Right lobe of liver (tissue), 6 donors: ENCODE measurements at regions not wholly inside any gene's neighbourhood (a gene's known extent, or its start where the extent isn't known, plus 50 kb on each side); places are given as distances from the start of the nearest gene placed in this dataset.

Source experiments
- ATAC-seq, 4 donors: fragments of 200-7000 bp; cut with Tn5 transposase; one replicate each; pipeline ENCODE4 v1.9.1; 2020; ENCODE audit warnings: mild to moderate bottlenecking in 4 of 4, moderate library complexity in 4 of 4
- DNase-seq, 3 donors: peaks; one replicate each; pipeline ENCODE4 v3.0.0-alpha.2; 2020
- H3K27ac ChIP-seq, 3 donors: fragments of 200-600 bp; one replicate each; pipeline ENCODE4 v1.8.0; 2022
- H3K27me3 ChIP-seq, 2 donors: fragments of 200-600 bp; one replicate each; pipeline ENCODE4 v1.8.0; 2022
- H3K36me3 ChIP-seq, 4 donors: fragments of 200-600 bp; sonication (generic) in 1 of 4; one replicate each; pipeline versions ENCODE4 v1.5.1 to v1.8.0; 2017 to 2022; ENCODE audit warnings: control low read depth in 1 of 4
- H3K4me1 ChIP-seq, 4 donors: fragments of 200-600 bp; sonication (generic) in 1 of 4; one replicate each; pipeline versions ENCODE4 v1.5.1 to v1.8.0; 2017 to 2022; ENCODE audit warnings: control low read depth in 1 of 4
- H3K4me3 ChIP-seq, 3 donors: fragments of 200-600 bp; one replicate each; pipeline ENCODE4 v1.8.0; 2022
- H3K9me3 ChIP-seq, 4 donors: fragments of 200-600 bp; sonication (generic) in 1 of 4; one replicate each; pipeline versions ENCODE4 v1.5.1 to v1.8.0; 2017 to 2022; ENCODE audit warnings: control low read depth in 1 of 4
- CTCF ChIP-seq, 4 donors: fragments of 200-600 bp in 3 of 4; fragments of 450-650 bp in 1 of 4; IDR thresholded peaks; one replicate each; pipeline versions ENCODE4 v1.5.1 to v1.8.0; 2016 to 2022; ENCODE audit warnings: antibody characterized with exemption in 4 of 4, mild to moderate bottlenecking in 2 of 4
- POLR2A ChIP-seq: fragments of 450-650 bp; IDR thresholded peaks from one replicate; pipeline ENCODE4 v1.6.1; 2017; ENCODE audit warnings: antibody characterized with exemption, mild to moderate bottlenecking
- whole genome bisulfite sequencing: methylation state at CpG from one replicate; pipeline ENCODE4 v1.1.6; 2018; ENCODE audit warnings: low coverage, low lambda C conversion rate; ENCODE audit not compliant: insufficient coverage; ENCODE audit errors: missing lambda C conversion rate; 5-methylcytosine and 5-hydroxymethylcytosine counted together
- intact Hi-C, 2 donors: fragments of 100-400 bp; cut with DNase I; formaldehyde crosslinking; loops; one replicate each; pipeline versions ENCODE4 v1.11.2 to v1.14.1; 2022
- donor health status: DM: no; HTN: yes; CAD: no.
- donor health status: DM: no; HTN: no; CAD: no.
- donor health status: DM: no; HTN: no; CAD: no.
- donor health status: DM: no; HTN: yes; CAD: no.
- donor health status: DM: no; HTN: yes; CAD: no.

DNA sequence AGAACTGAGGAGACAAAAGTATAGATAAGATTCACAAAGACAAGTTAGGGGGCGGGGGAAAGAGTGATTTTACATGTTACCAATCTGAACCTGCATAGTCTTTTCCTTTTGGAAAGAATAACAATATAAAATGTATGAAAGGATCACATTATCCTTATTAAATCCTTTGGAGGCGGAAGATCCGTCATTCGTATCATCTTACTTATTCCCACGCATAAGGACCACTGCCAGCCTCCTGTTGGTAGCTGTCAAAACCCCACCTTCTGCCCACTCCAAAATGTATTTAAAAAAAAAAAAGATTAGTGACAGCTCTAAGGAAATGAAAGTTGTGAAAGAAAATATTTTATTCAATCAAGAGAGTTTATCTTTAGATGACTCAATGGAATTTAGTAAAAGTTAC is 821.0 kb upstream of the CELF2 start:
- no peak overlapping the region for H3K27ac ChIP-seq
- H3K27me3 ChIP-seq: no peaks in the 10 kb centered on the region
- intact Hi-C loops: no loop called here
- DNase-seq (no peak), ATAC-seq (no peak)
- WGBS: 54% methylated on average over 5 of the region's 5 CpGs
- H3K36me3 ChIP-seq: no peaks in the 10 kb centered on the region
- no peak overlapping the region for H3K4me3 ChIP-seq
- H3K4me1 ChIP-seq: no peaks in the 10 kb centered on the region
- no peaks in the 10 kb centered on the region for H3K9me3 ChIP-seq
- TF ChIP-seq CTCF (IDR thresholded peaks at IDR 0.05) (no peak), POLR2A (no peak)

DNA sequence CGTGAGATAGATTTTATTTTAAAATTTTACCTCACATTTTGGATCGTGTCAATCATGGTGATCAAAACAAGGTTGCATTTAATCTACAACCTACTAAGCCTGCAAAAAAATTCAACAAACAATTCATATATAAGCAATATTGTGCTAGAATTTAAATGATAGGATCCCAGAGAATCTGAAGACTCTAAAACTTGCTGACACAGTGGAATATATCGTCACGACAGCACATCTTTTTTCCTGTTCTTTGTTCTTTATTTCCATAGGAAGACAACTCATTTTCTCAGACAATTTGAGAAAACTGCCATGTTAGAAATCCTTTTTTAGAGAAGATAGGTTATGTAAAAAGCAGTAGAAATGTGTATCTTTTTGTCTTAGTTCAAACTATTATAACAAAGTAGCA is 820.2 kb upstream of the CELF2 start:
- ATAC-seq (no peak), DNase-seq (no peak)
- H3K36me3 ChIP-seq: no peaks in the 10 kb centered on the region
- TF ChIP-seq CTCF (IDR thresholded peaks at IDR 0.05) (no peak), POLR2A (no peak)
- WGBS: 61% methylated on average over 4 of the region's 4 CpGs
- H3K27me3 ChIP-seq: no peaks in the 10 kb centered on the region
- H3K4me3 ChIP-seq: no peak overlapping the region
- no peaks in the 10 kb centered on the region for H3K9me3 ChIP-seq
- intact Hi-C loops: no loop called here
- no peaks in the 10 kb centered on the region for H3K4me1 ChIP-seq
- no peak overlapping the region for H3K27ac ChIP-seq

DNA sequence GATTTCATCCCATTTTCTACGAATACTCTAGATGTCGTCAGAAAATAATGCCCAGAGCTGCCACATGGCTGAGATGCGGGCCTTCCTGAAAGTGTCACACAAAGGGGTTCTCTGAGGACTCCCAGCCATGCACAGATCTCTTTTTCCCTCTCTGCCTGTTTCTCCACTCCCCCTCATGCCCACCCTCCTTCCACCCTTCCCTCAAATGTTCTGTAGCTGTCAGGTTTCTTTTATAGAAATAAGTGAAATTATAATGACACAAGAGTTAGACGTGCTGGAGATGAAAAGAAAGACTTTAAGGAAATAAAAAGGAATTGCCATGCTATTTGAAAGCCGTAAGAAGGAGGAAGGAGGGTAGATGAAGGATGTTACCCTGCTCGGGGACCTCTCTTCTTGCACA is 819.3 kb upstream of the CELF2 start:
- ATAC-seq: no peak
- DNase-seq: no peak
- H3K27ac ChIP-seq: no peak overlapping the region
- WGBS: 52% methylated on average over 6 of the region's 6 CpGs
- H3K4me3 ChIP-seq: no peak overlapping the region
- H3K36me3 ChIP-seq: no peaks in the 10 kb centered on the region
- intact Hi-C loops: no loop called here
- TF ChIP-seq POLR2A (no peak), CTCF (IDR thresholded peaks at IDR 0.05) (no peak)
- H3K27me3 ChIP-seq: no peaks in the 10 kb centered on the region
- no peaks in the 10 kb centered on the region for H3K4me1 ChIP-seq
- H3K9me3 ChIP-seq: no peaks in the 10 kb centered on the region

DNA sequence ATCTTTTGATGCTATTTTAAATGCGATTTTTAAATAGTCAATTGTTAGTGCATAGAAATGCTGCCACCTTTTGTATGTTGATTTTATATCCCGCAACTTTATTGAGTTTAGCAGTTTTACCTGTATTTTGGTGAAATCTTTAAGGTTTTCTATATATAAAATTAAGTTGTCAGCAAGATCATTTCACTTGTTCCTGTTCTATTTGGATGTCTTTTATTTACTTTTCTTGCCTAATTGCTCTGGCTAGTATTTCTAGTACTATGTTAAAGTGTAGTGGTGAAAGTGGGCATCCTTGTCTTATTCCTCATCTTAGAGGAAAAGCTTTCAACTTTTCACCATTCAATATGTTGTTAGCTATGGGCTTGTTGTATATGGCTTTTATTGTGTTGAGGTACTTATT is 813.3 kb upstream of the CELF2 start:
- no peak overlapping the region for H3K27ac ChIP-seq
- no peak for TF ChIP-seq CTCF (IDR thresholded peaks at IDR 0.05)
- TF ChIP-seq POLR2A: no peak
- no peaks in the 10 kb centered on the region for H3K27me3 ChIP-seq
- H3K4me3 ChIP-seq: no peak overlapping the region
- 61% methylated on average over 2 of the region's 2 CpGs for WGBS
- intact Hi-C loops: no loop called here
- no peak for ATAC-seq
- H3K9me3 ChIP-seq: peaks cover 0 to 8% (median 3%) of the 10 kb centered on the region in 4 donors
- no peak for DNase-seq
- no peaks in the 10 kb centered on the region for H3K36me3 ChIP-seq
- no peaks in the 10 kb centered on the region for H3K4me1 ChIP-seq

- WGBS: 39% methylated on average over 2 of the region's 2 CpGs
- H3K9me3 ChIP-seq: peaks cover 0 to 8% (median 3%) of the 10 kb centered on the region in 4 donors
- TF ChIP-seq POLR2A (no peak), CTCF (IDR thresholded peaks at IDR 0.05) (no peak)
- no peaks in the 10 kb centered on the region for H3K36me3 ChIP-seq
- H3K4me1 ChIP-seq: no peaks in the 10 kb centered on the region
- no peaks in the 10 kb centered on the region for H3K27me3 ChIP-seq
- ATAC-seq: no peak
- intact Hi-C loops: no loop called here
- H3K27ac ChIP-seq: no peak overlapping the region
- H3K4me3 ChIP-seq: no peak overlapping the region
- no peak for DNase-seq
These were observed 811.8 kb upstream of the CELF2 start for GRCh38 chr10:10205906-10206305.
